Psoas muscle (tissue), 7 donors: ENCODE measurements at regions not wholly inside any gene's neighbourhood (a gene's known extent, or its start where the extent isn't known, plus 50 kb on each side); places are given as distances from the start of the nearest gene placed in this dataset.

Experiments used
- ATAC-seq, 4 donors: fragments of 200-7000 bp; cut with Tn5 transposase; one replicate each; pipeline ENCODE4 v1.9.1; 2020; ENCODE audit warnings: moderate library complexity in 3 of 4, mild to moderate bottlenecking in 2 of 4
- DNase-seq, 2 donors: peaks; one replicate each; pipeline ENCODE4 v3.0.0-alpha.2; 2020
- H3K27ac ChIP-seq: fragments of 200-600 bp; one replicate; pipeline ENCODE4 v1.8.0; 2022
- H3K27me3 ChIP-seq, 3 donors: fragments of 200-600 bp in 1 of 3; one replicate each; pipeline versions ENCODE4 v1.6.1 to v1.8.0; 2013 to 2022; ENCODE audit warnings: low read length in 2 of 3, mild to moderate bottlenecking in 2 of 3, moderate library complexity in 1 of 3; ENCODE audit not compliant: insufficient read depth in 3 of 3
- H3K36me3 ChIP-seq, 2 donors: fragments of 200-600 bp in 1 of 2; one replicate each; pipeline versions ENCODE4 v1.6.1 to v1.8.0; 2013 to 2022; ENCODE audit warnings: low read depth in 1 of 2, mild to moderate bottlenecking in 1 of 2, moderate library complexity in 1 of 2; ENCODE audit not compliant: insufficient read depth in 1 of 2
- H3K4me1 ChIP-seq: fragments of 200-600 bp; one replicate; pipeline ENCODE4 v1.8.0; 2022
- H3K4me3 ChIP-seq: fragments of 200-600 bp; one replicate; pipeline ENCODE4 v1.8.0; 2022; ENCODE audit warnings: mild to moderate bottlenecking
- H3K9me3 ChIP-seq: fragments of 200-600 bp; one replicate; pipeline ENCODE4 v1.8.0; 2022
- CTCF ChIP-seq: fragments of 200-600 bp; IDR thresholded peaks from one replicate; pipeline ENCODE4 v1.8.0; 2022; ENCODE audit warnings: antibody characterized with exemption
- WGBS, 3 donors: extraction: QIAGEN DNeasy Blood & Tissue Kit; methylation state at CpG; one replicate each; pipeline versions ENCODE4 v1.1.6 to v1.1.7; 2013; 5-methylcytosine and 5-hydroxymethylcytosine counted together
- intact Hi-C, 2 donors: fragments of 100-400 bp; cut with DNase I; formaldehyde crosslinking; loops; one replicate each; pipeline versions ENCODE4 v1.11.0 to v1.14.2; 2022
- donor health status: healthy with polysubstance abuse.
- donor health status: DM: no; HTN: no; CAD: no; lungs with moderate emphysema.
- donor health status: Bipolar disorder and iron deficiency.
- donor health status: healthy.
- donor health status: DM: yes; HTN: yes; CAD: no.
- donor health status: DM: no; HTN: no; CAD: no.
- donor health status: DM: yes; HTN: yes; CAD: no.

- ATAC-seq (no peak), DNase-seq (no peak)
- WGBS, 3 donors = 73 to 83% (median 80%) methylated on average over 3 of the region's 3 CpGs
Measured at GRCh38 chr1:208308221-208308620, 64.0 kb upstream of the PLXNA2 start.

GRCh38 chr1:208309771-208310170 lies 65.6 kb upstream of the PLXNA2 start:
- H3K27ac ChIP-seq = no peak overlapping the region
- H3K4me1 ChIP-seq = no peaks in the 10 kb centered on the region
- no peaks in the 10 kb centered on the region for H3K36me3 ChIP-seq
- no peak for DNase-seq
- no peaks in the 10 kb centered on the region for H3K27me3 ChIP-seq
- H3K4me3 ChIP-seq = no peak overlapping the region
- no peaks in the 10 kb centered on the region for H3K9me3 ChIP-seq
- no peak for TF ChIP-seq CTCF
- intact Hi-C loops = no loop called here
- 72 to 80% (median 75%) methylated on average over 7 of the region's 7 CpGs for whole genome bisulfite sequencing, 3 donors
- ATAC-seq = no peak

More at GRCh38 chr1:208308221-208308620, 64.0 kb upstream of the PLXNA2 start:
- intact Hi-C loops = no loop called here
- H3K4me1 ChIP-seq = no peaks in the 10 kb centered on the region
- no peak for TF ChIP-seq CTCF
- no peak overlapping the region for H3K27ac ChIP-seq
- H3K27me3 ChIP-seq = no peaks in the 10 kb centered on the region
- H3K4me3 ChIP-seq = no peak overlapping the region
- H3K9me3 ChIP-seq = no peaks in the 10 kb centered on the region
- no peaks in the 10 kb centered on the region for H3K36me3 ChIP-seq

- Histone ChIP-seq H3K4me1 (no peaks in the 10 kb centered on the region), H3K27me3 (peaks cover 0 to 5% (median 4%) of the 10 kb centered on the region in 3 donors), H3K9me3 (no peaks in the 10 kb centered on the region), H3K27ac (no peak overlapping the region), H3K4me3 (no peak overlapping the region), H3K36me3 (no peaks in the 10 kb centered on the region)
- no peak for TF ChIP-seq CTCF
- DNase-seq = no peak
- ATAC-seq = no peak
- intact Hi-C loops = no loop called here
Measured at GRCh38 chr1:208312706-208313105, 68.5 kb upstream of the PLXNA2 start.

GRCh38 chr1:208314431-208314830 lies 70.2 kb upstream of the PLXNA2 start:
- no peak for TF ChIP-seq CTCF
- ATAC-seq (no peak), DNase-seq (no peak)
- no peaks in the 10 kb centered on the region for H3K9me3 ChIP-seq
- no peak overlapping the region for H3K27ac ChIP-seq
- WGBS, 3 donors = 89 to 98% (median 95%) methylated on average over 2 of the region's 2 CpGs
- no peaks in the 10 kb centered on the region for H3K4me1 ChIP-seq
- H3K27me3 ChIP-seq = peaks cover 4 to 5% (median 4%) of the 10 kb centered on the region in 3 donors
- H3K4me3 ChIP-seq = no peak overlapping the region
- H3K36me3 ChIP-seq = no peaks in the 10 kb centered on the region
- intact Hi-C loops = no loop called here

- H3K27me3 ChIP-seq = peaks cover 4 to 5% (median 4%) of the 10 kb centered on the region in 3 donors
- DNase-seq (no peak), ATAC-seq (no peak)
- H3K4me1 ChIP-seq = no peaks in the 10 kb centered on the region
- no peak overlapping the region for H3K4me3 ChIP-seq
- no peaks in the 10 kb centered on the region for H3K36me3 ChIP-seq
- no peaks in the 10 kb centered on the region for H3K9me3 ChIP-seq
- TF ChIP-seq CTCF = no peak
- WGBS, 3 donors = 80 to 87% (median 80%) methylated on average over 2 of the region's 2 CpGs
- no peak overlapping the region for H3K27ac ChIP-seq
- intact Hi-C loops = no loop called here
Measured at GRCh38 chr1:208318150-208318734, 74.1 kb upstream of the PLXNA2 start.
